ENCODE measurements at regions not wholly inside any gene's neighbourhood (a gene's known extent, or its start where the extent isn't known, plus 50 kb on each side); places are given as distances from the start of the nearest gene placed in this dataset.

DNA sequence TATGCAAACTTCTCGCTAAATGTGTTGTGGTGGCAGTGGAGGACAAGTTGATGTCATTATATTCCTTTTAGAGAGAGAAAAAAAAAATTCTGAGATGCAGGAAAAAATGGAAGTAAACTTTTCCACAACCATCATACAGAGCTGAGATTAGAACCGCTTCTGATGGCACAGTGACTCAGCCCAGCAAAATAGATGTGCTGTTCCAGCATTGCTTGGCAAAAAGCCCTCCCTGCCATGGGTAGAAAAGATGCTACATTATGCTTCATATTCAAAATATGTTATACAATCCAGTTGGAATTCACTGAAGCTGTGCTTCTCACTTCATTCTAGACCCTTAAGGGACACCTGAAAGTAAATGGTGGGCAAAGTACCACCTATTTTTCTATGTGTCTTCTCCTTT is 1047.6 kb upstream of the FANCL start:
- no peak overlapping the region for H3K4me3 ChIP-seq (replicated peaks; ENCODE audit: insufficient read depth, low read length)
- TF ChIP-seq SPI1 (IDR thresholded peaks at IDR 0.05; ENCODE audit: borderline replicate concordance, low read depth) = no peak
- TF ChIP-seq, protein P1, sequence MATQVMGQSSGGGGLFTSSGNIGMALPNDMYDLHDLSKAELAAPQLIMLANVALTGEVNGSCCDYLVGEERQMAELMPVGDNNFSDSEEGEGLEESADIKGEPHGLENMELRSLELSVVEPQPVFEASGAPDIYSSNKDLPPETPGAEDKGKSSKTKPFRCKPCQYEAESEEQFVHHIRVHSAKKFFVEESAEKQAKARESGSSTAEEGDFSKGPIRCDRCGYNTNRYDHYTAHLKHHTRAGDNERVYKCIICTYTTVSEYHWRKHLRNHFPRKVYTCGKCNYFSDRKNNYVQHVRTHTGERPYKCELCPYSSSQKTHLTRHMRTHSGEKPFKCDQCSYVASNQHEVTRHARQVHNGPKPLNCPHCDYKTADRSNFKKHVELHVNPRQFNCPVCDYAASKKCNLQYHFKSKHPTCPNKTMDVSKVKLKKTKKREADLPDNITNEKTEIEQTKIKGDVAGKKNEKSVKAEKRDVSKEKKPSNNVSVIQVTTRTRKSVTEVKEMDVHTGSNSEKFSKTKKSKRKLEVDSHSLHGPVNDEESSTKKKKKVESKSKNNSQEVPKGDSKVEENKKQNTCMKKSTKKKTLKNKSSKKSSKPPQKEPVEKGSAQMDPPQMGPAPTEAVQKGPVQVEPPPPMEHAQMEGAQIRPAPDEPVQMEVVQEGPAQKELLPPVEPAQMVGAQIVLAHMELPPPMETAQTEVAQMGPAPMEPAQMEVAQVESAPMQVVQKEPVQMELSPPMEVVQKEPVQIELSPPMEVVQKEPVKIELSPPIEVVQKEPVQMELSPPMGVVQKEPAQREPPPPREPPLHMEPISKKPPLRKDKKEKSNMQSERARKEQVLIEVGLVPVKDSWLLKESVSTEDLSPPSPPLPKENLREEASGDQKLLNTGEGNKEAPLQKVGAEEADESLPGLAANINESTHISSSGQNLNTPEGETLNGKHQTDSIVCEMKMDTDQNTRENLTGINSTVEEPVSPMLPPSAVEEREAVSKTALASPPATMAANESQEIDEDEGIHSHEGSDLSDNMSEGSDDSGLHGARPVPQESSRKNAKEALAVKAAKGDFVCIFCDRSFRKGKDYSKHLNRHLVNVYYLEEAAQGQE (IDR thresholded peaks at IDR 0.05; ENCODE audit: insufficient replicate concordance, low read depth) = no peak
- no peak for TF ChIP-seq POLR2AphosphoS5 (IDR thresholded peaks at IDR 0.05; ENCODE audit: low read depth)
- TF ChIP-seq, protein P2, sequence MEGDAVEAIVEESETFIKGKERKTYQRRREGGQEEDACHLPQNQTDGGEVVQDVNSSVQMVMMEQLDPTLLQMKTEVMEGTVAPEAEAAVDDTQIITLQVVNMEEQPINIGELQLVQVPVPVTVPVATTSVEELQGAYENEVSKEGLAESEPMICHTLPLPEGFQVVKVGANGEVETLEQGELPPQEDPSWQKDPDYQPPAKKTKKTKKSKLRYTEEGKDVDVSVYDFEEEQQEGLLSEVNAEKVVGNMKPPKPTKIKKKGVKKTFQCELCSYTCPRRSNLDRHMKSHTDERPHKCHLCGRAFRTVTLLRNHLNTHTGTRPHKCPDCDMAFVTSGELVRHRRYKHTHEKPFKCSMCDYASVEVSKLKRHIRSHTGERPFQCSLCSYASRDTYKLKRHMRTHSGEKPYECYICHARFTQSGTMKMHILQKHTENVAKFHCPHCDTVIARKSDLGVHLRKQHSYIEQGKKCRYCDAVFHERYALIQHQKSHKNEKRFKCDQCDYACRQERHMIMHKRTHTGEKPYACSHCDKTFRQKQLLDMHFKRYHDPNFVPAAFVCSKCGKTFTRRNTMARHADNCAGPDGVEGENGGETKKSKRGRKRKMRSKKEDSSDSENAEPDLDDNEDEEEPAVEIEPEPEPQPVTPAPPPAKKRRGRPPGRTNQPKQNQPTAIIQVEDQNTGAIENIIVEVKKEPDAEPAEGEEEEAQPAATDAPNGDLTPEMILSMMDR (IDR thresholded peaks at IDR 0.05; ENCODE audit: insufficient read depth, low read length) = no peak
- no peak for TF ChIP-seq GABPA (IDR thresholded peaks at IDR 0.05; ENCODE audit: low read depth)
- H3K27ac ChIP-seq (replicated peaks) = no peak overlapping the region
- H3K27me3 ChIP-seq (ENCODE audit: insufficient read depth, poor library complexity, severe bottlenecking) = no peaks in the 10 kb centered on the region
- DNase-seq (ENCODE audit: low read depth in 1 of 2, low spot score in 1 of 2) = no peak

DNA sequence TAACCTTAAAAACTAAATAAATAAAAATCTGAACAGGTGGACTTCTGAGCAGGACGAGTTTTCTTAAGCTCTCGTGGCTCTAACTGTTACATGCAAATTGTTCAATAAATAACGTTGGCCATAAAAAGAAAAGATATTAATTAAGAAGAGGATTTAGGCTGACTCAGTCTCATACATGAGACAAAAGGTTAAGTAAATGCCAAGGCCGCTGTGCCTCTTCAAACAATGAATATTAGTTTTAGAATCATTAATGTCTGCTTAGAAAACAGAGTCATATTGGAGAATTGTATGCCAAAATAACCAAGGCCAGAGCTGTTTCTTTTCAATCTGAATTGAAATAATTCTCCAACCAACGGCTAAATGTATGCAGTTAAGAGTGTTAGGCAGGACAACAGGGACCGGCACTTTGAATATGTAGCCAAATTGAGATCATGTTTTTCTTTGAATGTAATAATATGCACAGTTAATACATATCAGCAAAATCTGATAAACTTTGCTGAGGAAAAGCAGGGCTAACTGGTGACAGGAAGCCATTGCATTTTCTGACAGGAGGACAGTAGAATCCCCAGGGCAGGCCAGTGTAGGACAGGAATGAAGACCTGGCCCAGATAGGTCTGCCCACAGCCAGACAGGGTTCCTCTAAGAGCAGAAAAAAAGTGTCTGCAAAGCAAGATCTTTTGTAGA is 1041.4 kb upstream of the FANCL start:
- Histone ChIP-seq H3K4me3 (replicated peaks; ENCODE audit: insufficient read depth, low read length) (no peak overlapping the region), H3K27me3 (ENCODE audit: insufficient read depth, poor library complexity, severe bottlenecking) (no peaks in the 10 kb centered on the region), H3K27ac (replicated peaks) (no peak overlapping the region)
- DNase-seq (ENCODE audit: low read depth in 1 of 2, low spot score in 1 of 2) = no peak
- TF ChIP-seq SPI1 (IDR thresholded peaks at IDR 0.05; ENCODE audit: borderline replicate concordance, low read depth) = no peak
- TF ChIP-seq POLR2AphosphoS5 (IDR thresholded peaks at IDR 0.05; ENCODE audit: low read depth) = no peak
- no peak for TF ChIP-seq GABPA (IDR thresholded peaks at IDR 0.05; ENCODE audit: low read depth)
- TF ChIP-seq, protein P2 (IDR thresholded peaks at IDR 0.05; ENCODE audit: insufficient read depth, low read length) = no peak
- TF ChIP-seq, protein P1 (IDR thresholded peaks at IDR 0.05; ENCODE audit: insufficient replicate concordance, low read depth) = no peak

DNA sequence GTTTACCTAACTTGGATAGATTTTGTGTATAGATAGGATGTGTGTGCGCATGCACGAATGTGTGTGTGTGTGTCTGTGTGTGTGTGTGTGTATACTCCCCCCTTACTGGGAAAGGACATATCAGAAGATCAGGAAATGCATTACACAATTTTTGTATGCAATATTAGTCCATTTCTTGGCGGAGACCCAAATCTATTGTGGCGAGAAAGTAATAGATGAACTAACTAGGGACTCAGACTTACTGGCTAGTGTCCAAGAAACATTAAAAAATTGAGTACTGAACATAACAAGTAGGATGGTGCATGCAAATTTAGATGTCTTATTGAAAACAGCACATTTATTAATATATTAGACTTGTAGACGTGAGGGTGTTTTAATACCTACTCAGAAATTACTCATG is 1036.5 kb upstream of the FANCL start:
- Histone ChIP-seq H3K27me3 (ENCODE audit: insufficient read depth, poor library complexity, severe bottlenecking) (no peaks in the 10 kb centered on the region), H3K27ac (replicated peaks) (no peak overlapping the region), H3K4me3 (replicated peaks; ENCODE audit: insufficient read depth, low read length) (no peak overlapping the region)
- peak in 1 of 2 experiments; percentile 13 for DNase-seq (ENCODE audit: low read depth in 1 of 2, low spot score in 1 of 2)
- TF ChIP-seq, protein P2 (IDR thresholded peaks at IDR 0.05; ENCODE audit: insufficient read depth, low read length) = no peak
- no peak for TF ChIP-seq SPI1 (IDR thresholded peaks at IDR 0.05; ENCODE audit: borderline replicate concordance, low read depth)
- TF ChIP-seq GABPA (IDR thresholded peaks at IDR 0.05; ENCODE audit: low read depth) = no peak
- TF ChIP-seq POLR2AphosphoS5 (IDR thresholded peaks at IDR 0.05; ENCODE audit: low read depth) = no peak
- TF ChIP-seq, protein P1 (IDR thresholded peaks at IDR 0.05; ENCODE audit: insufficient replicate concordance, low read depth) = no peak

All from HL-60 (cell line).